SHP77 (cell line): ENCODE measurements at regions not wholly inside any gene's neighbourhood (a gene's known extent, or its start where the extent isn't known, plus 50 kb on each side); places are given as distances from the start of the nearest gene placed in this dataset.
"Not testable (repeated sequence)": the region's sequence is repeated elsewhere in the genome, so short reads cannot be mapped to it uniquely, and the experiment has no call there.

ENCODE experiments used
- DNase-seq, 2 experiments: peaks; one replicate each; lab custom pipeline; 2025; lab: John Stamatoyannopoulos, UW

DNA sequence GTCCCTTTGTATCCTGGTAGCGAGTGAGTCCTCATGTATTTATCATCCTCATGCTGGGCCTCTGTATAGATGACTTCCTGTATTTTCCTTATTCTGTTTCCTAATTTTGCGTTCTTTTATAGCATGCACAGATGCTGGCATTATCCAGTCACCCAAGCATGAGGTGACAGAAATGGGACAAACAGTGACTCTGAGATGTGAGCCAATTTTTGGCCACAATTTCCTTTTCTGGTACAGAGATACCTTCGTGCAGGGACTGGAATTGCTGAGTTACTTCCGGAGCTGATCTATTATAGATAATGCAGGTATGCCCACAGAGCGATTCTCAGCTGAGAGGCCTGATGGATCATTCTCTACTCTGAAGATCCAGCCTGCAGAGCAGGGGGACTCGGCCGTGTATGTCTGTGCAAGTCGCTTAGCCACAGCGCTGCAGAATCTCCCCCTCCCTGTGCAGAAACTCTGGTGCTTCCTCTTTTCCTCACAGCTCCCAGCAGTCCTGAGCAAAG lies 183.1 kb upstream of the PRSS58 start:
- DNase-seq = no peak

DNA sequence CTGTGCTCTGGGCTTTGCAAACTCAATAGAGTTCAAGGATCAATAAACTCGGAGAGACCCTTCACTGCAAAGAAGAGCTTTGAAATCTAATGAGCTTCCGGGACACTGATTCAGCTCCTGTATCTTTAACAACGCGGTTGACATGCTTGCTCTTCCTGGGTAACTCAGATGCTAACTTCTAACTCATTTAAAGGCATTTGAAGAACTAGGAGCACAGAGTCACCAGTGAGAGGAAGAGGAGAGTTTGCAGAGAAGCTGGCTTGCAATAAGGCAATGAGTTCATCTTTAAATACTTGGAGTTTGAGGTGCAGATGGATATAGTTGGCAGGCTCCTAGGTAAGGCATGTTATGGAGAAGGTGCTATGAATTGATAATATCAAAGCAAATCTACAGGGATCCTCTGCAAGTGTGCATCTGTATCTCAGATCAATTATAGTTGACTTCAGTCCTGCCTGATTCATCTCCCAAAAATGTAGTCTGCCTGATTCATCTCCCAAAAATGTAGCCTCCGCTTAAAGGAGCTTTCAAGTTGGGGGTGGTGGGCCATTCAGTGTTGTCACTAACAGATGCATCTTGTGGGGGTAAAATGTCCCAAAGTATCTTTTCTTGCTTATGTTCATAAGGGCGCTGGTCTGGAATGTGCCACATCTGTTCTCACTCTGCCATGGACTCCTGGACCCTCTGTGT lies 182.5 kb upstream of the PRSS58 start:
- DNase-seq = no peak

DNA sequence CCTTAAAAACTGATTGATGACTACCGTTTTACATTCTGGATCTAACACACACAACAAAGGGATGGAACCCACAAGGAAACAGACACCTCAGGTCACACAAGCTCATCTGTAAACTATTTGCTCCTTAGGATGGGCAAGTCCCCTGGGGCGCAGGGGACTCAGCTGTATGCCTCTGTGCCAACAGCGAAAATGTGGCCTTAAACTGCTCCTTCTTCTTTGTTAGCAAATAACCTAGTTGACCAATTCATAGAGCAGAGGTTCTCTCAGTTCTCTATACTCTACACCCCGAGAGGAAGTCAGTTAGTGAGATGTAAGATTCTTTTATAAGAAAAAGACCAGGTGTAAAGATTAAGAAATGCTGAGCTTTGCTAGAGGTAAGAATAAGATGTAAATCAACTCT lies 181.9 kb upstream of the PRSS58 start:
- DNase-seq = no peak

DNA sequence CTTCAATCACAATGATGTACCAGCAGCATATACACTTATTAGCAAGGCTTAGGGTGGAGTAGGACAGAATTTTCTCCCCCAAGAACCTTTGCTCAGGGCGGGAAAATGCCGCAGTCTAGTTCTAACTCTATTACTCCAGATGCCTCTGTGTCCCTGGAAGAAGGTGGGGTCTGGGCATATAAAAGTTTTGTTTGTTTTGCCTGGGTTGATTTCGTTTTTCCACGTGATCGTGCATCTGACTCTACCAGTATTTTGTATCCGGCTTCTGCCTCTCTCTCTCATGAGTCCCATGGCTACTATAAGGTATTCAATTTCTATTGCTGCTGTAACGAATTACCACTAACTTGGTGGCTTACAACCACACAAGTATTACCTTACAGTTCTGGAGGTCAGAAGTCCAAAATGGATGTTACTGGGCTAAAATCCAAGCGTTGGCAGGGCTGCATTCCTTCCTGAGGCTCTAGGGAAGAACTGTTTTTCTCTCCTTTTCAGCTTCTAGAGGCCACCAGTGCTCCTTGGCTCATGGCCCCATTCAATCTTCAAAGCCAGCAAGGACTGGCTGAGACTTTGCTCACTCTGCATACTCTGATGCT lies 181.2 kb upstream of the PRSS58 start:
- DNase-seq = no peak

DNA sequence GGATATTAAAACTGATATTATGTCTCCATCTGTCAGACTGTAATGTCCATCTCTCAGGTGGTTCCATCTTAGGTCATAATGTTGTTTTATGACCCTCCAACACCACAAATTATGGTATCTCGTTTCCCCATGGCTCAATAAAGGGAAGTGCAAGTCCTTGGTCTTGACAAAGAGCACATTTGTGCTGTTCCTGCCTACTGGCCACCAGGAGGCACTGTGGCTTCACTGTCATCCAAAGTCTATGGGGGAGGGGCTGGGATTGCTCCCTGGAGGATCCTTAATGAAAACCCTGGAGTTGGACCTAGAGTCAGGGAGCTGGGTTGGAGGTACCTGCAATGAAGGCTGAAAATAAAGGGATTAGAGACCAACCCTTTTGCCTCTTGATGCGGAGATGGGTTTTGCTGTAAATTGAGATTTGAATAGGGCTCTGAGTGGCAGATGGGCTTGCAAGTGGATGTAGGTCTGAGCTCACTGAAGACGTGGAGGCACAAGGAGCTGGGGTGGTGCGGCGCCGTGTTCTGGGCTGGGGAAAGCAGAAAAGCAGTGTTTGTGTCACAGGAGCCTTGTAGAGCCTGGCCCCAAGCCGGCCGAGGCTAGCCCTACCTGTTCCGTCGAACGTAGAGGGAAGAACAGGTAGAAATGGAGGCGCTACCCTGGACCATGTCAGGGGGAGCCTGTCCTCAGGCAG lies 180.5 kb upstream of the PRSS58 start:
- DNase-seq = peak in 1 of 2 experiments; percentile 8

DNA sequence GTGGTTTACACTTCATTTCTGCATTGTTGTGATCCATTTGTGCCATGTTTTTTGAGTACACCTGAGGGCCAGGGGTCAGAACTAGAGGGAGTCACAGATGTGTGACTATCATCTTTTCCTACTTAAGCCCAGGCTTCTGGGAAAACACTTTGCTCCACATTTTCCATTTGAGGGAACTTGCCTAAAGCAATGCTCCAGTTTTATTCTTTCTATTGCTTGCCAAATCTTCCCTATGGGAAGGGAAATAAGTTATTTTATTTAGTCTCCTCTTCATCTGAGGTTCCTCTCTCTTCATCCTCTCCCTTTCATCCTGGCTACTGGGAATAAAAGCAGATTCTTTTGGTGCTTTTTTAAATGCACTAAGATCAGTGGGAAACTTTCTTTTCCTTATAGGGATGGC lies 179.9 kb upstream of the PRSS58 start:
- no peak for DNase-seq

DNA sequence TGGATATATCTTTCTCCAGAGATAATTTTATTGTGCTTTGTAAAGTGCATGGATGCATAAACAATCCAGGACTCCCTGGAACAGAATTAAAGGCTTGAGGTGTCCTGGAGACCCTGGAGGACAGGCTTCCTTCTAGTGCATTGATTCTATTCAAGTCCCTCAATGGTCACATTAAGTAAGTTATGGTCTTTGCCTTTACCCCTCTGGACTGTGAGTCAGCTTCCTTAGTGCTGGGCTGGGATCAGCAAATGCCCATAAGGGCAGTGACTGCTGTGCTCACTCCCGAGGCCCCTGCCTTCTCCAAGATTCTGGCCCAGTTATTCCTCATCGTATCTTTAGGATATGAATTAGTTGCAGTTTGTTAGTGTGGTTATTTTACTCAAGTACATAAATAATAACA lies 178.7 kb upstream of the PRSS58 start:
- no peak for DNase-seq

DNA sequence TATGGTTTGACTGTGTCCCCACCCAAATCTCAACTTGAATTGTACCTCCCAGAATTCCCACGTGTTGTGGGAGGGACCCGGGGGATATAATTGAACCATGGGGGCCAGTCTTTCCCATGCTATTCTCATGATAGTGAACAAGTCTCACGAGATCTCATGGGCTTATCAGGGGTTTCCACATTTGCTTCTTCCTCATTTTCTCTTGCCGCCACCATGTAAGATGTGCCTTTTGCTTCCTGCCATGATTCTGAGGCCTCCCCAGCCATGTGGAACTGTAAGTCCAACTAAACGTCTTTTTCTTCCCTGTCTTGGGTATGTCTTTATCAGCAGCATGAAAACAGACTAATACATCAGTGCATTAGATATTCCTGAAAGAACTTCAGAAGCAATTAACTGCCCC lies 177.7 kb upstream of the PRSS58 start:
- DNase-seq = not testable (repeated sequence)

DNA sequence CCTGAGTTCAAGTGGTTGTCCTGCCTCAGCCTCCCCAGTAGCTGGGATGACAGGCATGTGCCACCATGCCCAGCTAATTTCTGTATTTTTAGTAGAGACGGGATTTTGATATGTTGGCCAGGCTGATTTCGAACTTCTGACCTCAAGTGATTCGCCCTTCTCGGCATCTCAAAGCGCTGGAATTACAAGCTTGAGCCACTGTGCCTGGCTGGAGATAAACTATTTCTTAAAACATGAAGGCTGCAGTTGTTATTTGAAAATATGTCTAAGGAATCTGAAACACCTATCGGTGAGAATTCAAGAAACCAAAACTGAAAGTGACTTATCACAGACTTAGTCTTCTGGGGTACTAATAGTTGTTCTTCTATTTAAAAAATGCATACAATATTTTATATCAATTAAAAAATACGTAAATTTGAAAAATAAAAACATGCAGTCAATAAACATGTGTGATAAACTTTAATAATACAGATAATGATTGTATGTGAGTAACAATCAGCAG lies 176.9 kb upstream of the PRSS58 start:
- DNase-seq = no peak

DNA sequence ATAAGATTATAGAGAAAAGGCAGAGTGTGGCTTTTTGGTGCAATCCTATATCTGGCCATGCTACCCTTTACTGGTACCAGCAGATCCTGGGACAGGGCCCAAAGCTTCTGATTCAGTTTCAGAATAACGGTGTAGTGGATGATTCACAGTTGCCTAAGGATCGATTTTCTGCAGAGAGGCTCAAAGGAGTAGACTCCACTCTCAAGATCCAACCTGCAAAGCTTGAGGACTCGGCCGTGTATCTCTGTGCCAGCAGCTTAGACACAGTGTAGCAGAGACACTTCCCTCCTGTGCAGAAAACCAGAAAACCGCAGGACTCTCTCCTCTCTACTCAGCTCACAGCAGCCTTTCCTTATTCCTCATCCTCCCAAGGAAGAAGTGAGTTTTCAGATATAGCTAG lies 176.3 kb upstream of the PRSS58 start:
- DNase-seq = not testable (repeated sequence)

DNA sequence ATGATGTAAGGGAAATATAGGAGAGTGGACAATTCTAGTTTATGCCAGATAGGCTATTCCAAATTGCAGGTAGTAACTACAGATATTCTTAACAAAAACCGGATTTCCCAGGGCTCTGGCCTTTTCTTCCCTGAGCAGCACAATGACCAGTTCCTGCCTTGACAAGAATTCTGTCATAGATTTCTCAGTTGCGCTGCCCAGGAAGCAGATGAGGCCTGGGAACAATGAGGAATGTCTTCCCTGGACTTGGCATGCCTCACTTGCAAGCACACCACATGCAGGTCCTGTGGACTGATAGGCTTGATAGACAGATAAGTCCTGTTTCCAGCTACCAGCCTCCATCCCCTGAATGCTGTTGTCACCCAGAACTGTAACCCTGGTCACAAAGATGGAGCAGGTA lies 174.5 kb upstream of the PRSS58 start:
- DNase-seq = no peak

DNA sequence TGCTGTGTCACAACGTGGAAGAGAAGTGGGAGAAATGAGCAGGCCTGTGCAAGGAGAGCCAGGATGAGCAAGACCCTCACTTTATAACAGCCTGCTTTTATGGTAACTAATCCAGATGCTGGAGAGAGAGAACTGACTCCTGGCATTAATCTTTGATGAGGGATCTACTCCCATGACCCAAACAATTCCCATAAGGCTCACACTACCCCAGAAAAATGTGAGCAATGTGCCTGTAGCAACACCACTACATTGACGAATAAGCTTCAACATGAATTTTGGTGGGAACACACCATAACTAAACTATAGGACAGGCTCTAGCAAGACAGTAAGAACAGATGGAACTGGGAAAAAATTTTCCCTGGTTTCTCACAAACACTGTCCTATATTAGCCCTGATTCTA lies 173.6 kb upstream of the PRSS58 start:
- no peak for DNase-seq

DNA sequence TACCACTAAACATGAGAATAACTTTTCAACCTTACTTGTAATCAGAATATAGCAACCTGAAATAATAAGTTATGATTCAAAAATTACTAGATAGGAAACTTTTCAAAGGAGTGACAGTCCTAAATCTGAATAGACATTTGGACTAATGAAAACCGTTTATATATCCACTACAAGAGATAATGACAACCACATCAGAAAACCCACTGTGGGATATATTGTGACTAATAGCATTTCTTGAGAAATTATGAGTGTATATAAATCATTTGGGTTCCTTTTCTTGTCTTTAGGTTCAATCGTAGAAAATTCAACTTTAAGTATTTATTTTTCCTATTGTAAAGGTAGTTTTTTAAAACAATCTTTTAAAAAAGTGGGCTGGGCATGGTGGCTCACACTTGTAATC lies 170.2 kb upstream of the PRSS58 start:
- DNase-seq = no peak

DNA sequence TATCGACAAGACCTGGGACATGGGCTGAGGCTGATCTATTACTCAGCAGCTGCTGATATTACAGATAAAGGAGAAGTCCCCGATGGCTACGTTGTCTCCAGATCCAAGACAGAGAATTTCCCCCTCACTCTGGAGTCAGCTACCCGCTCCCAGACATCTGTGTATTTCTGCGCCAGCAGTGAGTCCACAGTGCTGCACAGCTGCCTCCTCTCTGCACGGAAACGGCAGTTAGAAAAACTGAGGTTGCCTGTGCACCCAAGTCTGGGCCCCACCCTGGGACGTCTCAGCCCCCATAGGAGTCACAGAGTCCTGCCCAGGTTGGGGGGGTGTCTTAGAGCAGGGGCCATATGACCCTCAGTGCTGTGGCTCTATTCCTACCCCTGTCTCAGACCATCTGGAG lies 167.4 kb upstream of the PRSS58 start:
- no peak for DNase-seq

DNA sequence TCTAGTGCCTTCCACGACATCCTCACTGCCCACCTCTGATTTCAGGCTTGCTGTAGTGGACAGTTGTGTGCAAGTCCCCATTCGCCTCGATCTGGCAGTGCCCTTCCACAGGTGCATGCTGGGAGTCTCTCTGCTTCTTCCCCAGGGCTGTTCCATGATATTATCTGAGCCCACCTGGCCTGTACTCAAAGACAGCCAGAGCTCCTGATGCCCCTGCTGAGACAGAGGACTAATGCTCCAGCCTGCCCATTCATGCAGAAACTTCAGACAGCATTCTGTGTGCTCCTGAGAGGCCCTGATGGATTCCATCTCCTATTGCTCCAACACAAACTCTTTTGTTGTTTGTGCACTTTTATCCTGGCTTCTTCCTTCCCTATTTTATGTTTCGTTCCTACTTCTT lies 164.8 kb upstream of the PRSS58 start:
- DNase-seq = no peak

DNA sequence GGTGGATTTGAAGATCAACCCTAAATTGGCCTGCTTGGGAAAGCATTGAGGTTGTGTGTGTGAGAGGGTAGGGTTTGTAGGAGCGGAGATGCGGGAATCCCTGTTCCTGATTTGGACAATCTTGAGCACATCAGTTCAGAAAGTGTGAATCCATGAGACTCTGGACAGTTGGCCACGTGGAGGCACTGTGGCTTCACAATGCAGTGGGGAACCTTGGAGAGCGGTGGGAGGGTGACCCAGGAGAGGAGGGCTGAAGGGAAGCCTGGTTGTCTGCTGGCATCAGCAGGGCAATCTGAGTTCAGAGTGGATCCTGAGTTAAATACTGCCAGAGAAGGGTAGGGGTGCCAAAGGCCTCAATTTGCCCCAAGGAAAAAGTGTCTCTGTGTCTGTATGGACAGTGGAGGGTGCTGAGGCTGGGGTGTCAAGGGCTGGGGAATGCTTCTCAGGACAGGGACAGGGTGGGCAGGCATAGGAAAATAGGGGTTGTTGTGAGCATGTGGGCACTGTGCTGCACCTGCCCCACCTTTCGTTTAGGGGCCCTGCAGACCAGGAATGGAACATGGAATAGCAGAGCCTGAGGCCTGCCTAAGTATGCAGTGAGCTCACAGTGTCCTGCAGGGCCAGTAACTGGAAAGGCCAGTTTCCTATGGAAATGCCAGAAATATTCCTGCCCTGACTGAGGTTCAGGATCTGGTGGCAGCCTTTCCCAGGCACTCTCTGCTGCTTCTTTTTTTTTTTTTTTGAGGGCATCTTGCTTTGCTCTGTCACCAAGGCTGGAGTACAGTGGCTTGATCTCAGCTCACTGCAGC lies 162.9 kb upstream of the PRSS58 start:
- DNase-seq = no peak

DNA sequence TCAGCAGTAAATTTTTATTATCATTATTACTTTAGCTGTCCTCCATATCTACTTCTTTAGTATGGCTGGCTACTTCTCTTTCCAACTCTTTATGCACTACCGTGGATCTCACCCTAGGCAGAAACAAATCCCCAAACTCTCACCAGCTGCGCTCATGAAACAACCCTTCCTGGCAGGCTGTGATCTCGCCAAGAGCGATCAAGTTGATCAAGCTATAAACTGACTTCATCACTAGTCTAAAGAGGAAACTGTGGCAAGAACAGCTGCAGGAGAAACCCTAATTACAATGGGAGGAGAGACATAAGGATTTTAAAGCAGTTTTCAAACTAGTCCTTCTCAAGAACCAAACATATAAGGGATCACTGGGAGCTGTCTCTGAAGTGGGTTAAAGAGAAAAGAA lies 160.5 kb upstream of the PRSS58 start:
- no peak for DNase-seq

DNA sequence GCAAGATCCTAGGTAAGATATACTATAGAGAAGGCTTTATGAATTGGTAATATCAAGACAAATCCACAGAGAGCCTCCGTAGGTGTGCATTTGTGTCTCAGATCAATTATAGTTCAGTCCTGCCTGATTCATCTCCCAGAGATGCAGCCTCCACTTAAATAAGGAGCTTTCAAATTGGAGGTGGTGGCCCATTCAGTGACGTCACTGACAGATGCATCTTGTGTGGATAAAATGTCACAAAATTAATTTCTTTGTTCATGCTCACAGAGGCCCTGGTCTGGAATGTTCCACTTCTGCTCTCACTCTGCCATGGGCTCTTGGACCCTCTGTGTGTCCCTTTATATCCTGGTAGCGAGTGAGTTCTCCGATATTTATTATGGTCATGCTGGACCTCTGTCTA lies 157.1 kb upstream of the PRSS58 start:
- no peak for DNase-seq

DNA sequence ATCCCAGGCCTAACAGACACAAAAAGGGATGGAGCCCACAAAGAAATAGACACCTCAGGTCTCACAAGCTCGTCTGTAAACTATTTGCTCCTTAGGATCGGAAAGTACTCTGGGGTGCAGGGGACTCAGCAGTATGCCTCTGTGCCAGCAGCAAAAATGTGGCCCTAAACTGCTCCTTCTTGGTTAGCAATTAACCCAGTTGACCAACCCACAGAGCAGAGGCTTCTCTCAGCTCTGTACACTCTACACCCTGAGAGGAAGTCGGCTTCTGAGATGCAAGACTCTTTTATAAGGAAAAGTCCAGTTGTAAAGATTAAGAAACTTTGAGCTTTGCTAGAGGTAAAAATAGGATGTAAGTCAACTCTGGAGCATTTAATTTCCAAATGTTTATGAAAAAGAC lies 156.3 kb upstream of the PRSS58 start:
- no peak for DNase-seq

DNA sequence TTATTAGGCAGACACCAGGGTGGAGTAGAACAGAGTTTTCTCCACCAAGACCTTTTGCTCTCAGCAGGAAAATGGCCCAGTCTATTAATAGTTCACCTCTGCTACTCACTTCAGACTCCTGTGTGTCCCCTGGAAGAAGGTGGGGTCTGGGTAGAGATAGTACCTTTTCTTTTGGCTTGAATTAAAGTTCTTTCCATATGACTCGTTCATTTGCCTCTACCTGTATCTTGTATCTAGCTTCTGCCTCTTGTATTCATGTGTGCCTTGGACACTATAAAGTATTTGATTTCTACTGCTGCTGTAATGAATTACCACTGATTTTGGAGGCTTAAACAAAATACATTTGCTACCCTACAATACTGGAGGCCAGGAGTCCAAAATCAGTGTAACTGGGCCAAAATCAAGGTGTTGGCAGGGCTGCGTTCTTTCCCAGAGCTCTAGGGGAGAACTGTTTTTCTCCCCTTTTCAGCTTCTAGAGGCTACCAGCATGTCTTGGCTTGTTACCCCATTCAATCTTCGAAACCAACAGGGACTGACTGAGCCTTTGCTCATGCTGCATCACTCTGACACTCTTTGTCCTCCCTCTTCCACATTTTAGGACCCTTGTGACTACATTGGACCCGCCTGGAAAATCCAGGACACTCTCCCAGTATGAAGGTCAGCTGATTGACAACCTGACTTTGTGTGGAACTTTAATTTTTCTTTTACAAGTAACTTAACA lies 155.6 kb upstream of the PRSS58 start:
- DNase-seq = no peak

DNA sequence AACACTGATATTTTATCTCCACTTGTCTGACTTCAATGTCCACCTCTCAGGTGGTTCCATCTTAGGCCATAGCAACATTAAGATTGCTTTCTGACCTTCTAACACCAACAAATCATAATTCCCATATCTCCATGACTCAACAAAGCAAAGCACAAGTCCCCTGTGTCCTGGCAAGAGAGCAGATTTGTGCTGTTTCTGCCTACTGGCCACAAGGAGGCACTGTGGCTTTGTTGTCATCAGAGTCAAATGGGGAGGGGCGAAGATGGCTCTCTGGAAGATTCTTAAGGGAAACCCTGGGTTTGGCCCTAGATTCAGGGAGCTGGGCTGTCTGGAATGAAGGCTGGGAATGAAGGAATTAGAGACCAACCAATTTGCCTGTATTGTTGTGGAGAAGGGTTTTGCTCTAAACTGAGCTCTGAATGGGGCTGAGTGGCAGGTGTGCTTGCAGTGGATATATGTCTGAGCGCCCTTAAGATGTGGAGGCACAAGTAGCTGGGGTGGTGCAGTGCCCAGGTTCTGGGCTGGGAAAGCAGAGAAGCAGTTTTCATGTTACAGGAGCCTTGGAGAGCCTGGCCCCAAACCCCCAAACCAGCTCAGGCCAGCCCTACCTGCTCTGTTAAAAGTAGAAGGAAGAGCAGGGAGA lies 154.8 kb upstream of the PRSS58 start:
- peak in 1 of 2 experiments; percentile 28 for DNase-seq
